GM21360 (cell line): ENCODE measurements at regions not wholly inside any gene's neighbourhood (a gene's known extent, or its start where the extent isn't known, plus 50 kb on each side); places are given as distances from the start of the nearest gene placed in this dataset.

Experiments
- ATAC-seq: cut with Tn5 transposase; IDR thresholded peaks from one replicate; pipeline ENCODE4 v1.9.1; 2021; ENCODE audit warnings: mild to moderate bottlenecking, moderate library complexity; ENCODE audit not compliant: unreplicated experiment

GRCh38 chr12:126464153-126464552 is 1398.9 kb downstream of the AACS start:
- ATAC-seq: no peak

GRCh38 chr12:126469211-126469610 is 1404.0 kb downstream of the AACS start:
- no peak for ATAC-seq

GRCh38 chr12:126474703-126475102 is 1409.5 kb downstream of the AACS start:
- ATAC-seq: no peak

GRCh38 chr12:126480451-126480850 is 1415.2 kb downstream of the AACS start:
- ATAC-seq: no peak

GRCh38 chr12:126481688-126482087 is 1416.5 kb downstream of the AACS start:
- ATAC-seq: no peak

GRCh38 chr12:126482238-126482889 is 1417.1 kb downstream of the AACS start:
- ATAC-seq: no peak

GRCh38 chr12:126483145-126484068 is 1418.2 kb downstream of the AACS start:
- no peak for ATAC-seq

- no peak for ATAC-seq
Measured at GRCh38 chr12:126487431-126487980, 1422.3 kb downstream of the AACS start.

GRCh38 chr12:126488806-126489205 is 1423.6 kb downstream of the AACS start:
- ATAC-seq: no peak

GRCh38 chr12:126492181-126492580 is 1426.9 kb downstream of the AACS start:
- ATAC-seq: no peak

GRCh38 chr12:126493366-126494108 is 1428.3 kb downstream of the AACS start:
- ATAC-seq: no peak

GRCh38 chr12:126496201-126496600 is 1431.0 kb downstream of the AACS start:
- no peak for ATAC-seq

- no peak for ATAC-seq
Measured at GRCh38 chr12:126506426-126507182, 1441.4 kb downstream of the AACS start.

- ATAC-seq: no peak
Measured at GRCh38 chr12:126507231-126507630, 1442.0 kb downstream of the AACS start.

GRCh38 chr12:126509572-126509971 is 1444.3 kb downstream of the AACS start:
- no peak for ATAC-seq

GRCh38 chr12:126510630-126511029 is 1445.4 kb downstream of the AACS start:
- ATAC-seq: no peak

- no peak for ATAC-seq
Measured at GRCh38 chr12:126512916-126513913, 1448.0 kb downstream of the AACS start.

- no peak for ATAC-seq
Measured at GRCh38 chr12:126518596-126519200, 1453.5 kb downstream of the AACS start.

- no peak for ATAC-seq
Measured at GRCh38 chr12:126519833-126520232, 1454.6 kb downstream of the AACS start.
